HG03521 (cell line): ENCODE measurements at regions not wholly inside any gene's neighbourhood (a gene's known extent, or its start where the extent isn't known, plus 50 kb on each side); places are given as distances from the start of the nearest gene placed in this dataset.
"Not testable (repeated sequence)": the region's sequence is repeated elsewhere in the genome, so short reads cannot be mapped to it uniquely, and the experiment has no call there.

ENCODE experiments used
- ATAC-seq: cut with Tn5 transposase; IDR thresholded peaks from one replicate; pipeline ENCODE4 v1.9.1; 2021; ENCODE audit warnings: mild to moderate bottlenecking, moderate library complexity; ENCODE audit not compliant: unreplicated experiment

- no peak for ATAC-seq
These were observed 504.1 kb downstream of the RPL10L start for GRCh38 chr14:46147452-46147851.

- ATAC-seq, result no peak
These were observed 504.6 kb downstream of the RPL10L start for GRCh38 chr14:46147024-46147423.

GRCh38 chr14:46140445-46140844, 511.1 kb downstream of the RPL10L start:
- no peak for ATAC-seq

GRCh38 chr14:46139649-46140048, 511.9 kb downstream of the RPL10L start:
- ATAC-seq, result no peak

- no peak for ATAC-seq
These were observed 513.8 kb downstream of the RPL10L start for GRCh38 chr14:46137786-46138185.

- ATAC-seq, result no peak
These were observed 515.1 kb downstream of the RPL10L start for GRCh38 chr14:46136456-46136855.

GRCh38 chr14:46108228-46108627, 543.4 kb downstream of the RPL10L start:
- ATAC-seq, result no peak

GRCh38 chr14:46100901-46101300, 550.7 kb downstream of the RPL10L start:
- not testable (repeated sequence) for ATAC-seq

- no peak for ATAC-seq
These were observed 559.8 kb downstream of the RPL10L start for GRCh38 chr14:46091819-46092218.

GRCh38 chr14:46087604-46088003, 564.0 kb downstream of the RPL10L start:
- no peak for ATAC-seq

- no peak for ATAC-seq
These were observed 577.5 kb downstream of the RPL10L start for GRCh38 chr14:46074061-46074460.

- no peak for ATAC-seq
These were observed 587.7 kb downstream of the RPL10L start for GRCh38 chr14:46063872-46064271.

GRCh38 chr14:46058964-46059563, 592.5 kb downstream of the RPL10L start:
- ATAC-seq, result no peak

- ATAC-seq, result no peak
These were observed 593.8 kb downstream of the RPL10L start for GRCh38 chr14:46057799-46058198.

- ATAC-seq, result no peak
These were observed 597.1 kb downstream of the RPL10L start for GRCh38 chr14:46054526-46054925.

- no peak for ATAC-seq
These were observed 598.4 kb downstream of the RPL10L start for GRCh38 chr14:46053221-46053620.

GRCh38 chr14:46051796-46052195, 599.8 kb downstream of the RPL10L start:
- ATAC-seq, result no peak

- ATAC-seq, result no peak
These were observed 603.5 kb downstream of the RPL10L start for GRCh38 chr14:46048127-46048526.

GRCh38 chr14:46036099-46036498, 615.5 kb downstream of the RPL10L start:
- ATAC-seq, result no peak

- ATAC-seq, result no peak
These were observed 617.3 kb downstream of the RPL10L start for GRCh38 chr14:46034305-46034704.

- no peak for ATAC-seq
These were observed 632.6 kb downstream of the RPL10L start for GRCh38 chr14:46018846-46019420.

- ATAC-seq, result no peak
These were observed 643.2 kb downstream of the RPL10L start for GRCh38 chr14:46008348-46008747.

- no peak for ATAC-seq
These were observed 653.0 kb downstream of the RPL10L start for GRCh38 chr14:45998554-45998953.
